CD4-positive, alpha-beta T cell (primary cell): ENCODE measurements at regions not wholly inside any gene's neighbourhood (a gene's known extent, or its start where the extent isn't known, plus 50 kb on each side); places are given as distances from the start of the nearest gene placed in this dataset.

ENCODE experiments used
- ATAC-seq: fragments of 200-7000 bp; cut with Tn5 transposase; one replicate; pipeline ENCODE4 v1.10.0; 2022; ENCODE audit warnings: mild to moderate bottlenecking; ENCODE audit not compliant: poor library complexity
- CTCF ChIA-PET: fragments of 350-600 bp; sonication (Branson Sonifier 250); formaldehyde crosslinking; loops from one replicate; lab custom pipeline; 2021; ENCODE audit warnings: antibody characterized with exemption, inconsistent platforms; lab: Charles Lee
- POLR2A ChIA-PET: fragments of 350-600 bp; sonication (Branson Sonifier 250); formaldehyde crosslinking; loops from one replicate; lab custom pipeline; 2021; ENCODE audit warnings: antibody characterized with exemption, inconsistent platforms; lab: Charles Lee
- DNase-seq, 14 experiments: peaks; one replicate each; pipeline ENCODE4 v3.0.0-alpha.2; 2013 to 2020; ENCODE audit warnings: mixed read lengths in 2 of 14
- H3K27ac ChIP-seq, 2 donors: one replicate each; pipeline versions ENCODE4 v1.5.1 to v1.7.0; 2013; ENCODE audit warnings: low read length in 2 of 2, low read depth in 1 of 2, mild to moderate bottlenecking in 1 of 2
- H3K27me3 ChIP-seq, 2 experiments: 1 replicate in 1 of 2; 2 replicates in 1 of 2; pipeline versions ENCODE4 v1.6.1 to v1.7.0; 2013; ENCODE audit warnings: low read length in 2 of 2, control low read depth in 1 of 2, mild to moderate bottlenecking in 1 of 2, moderate library complexity in 1 of 2; ENCODE audit not compliant: insufficient read depth in 2 of 2, control insufficient read depth in 1 of 2
- H3K36me3 ChIP-seq: one replicate; pipeline ENCODE4 v1.6.1; 2013; ENCODE audit warnings: low read length, control low read depth; ENCODE audit not compliant: insufficient read depth
- H3K4me1 ChIP-seq: one replicate; pipeline ENCODE4 v1.6.1; 2013; ENCODE audit warnings: low read length, control low read depth; ENCODE audit not compliant: insufficient read depth
- H3K4me3 ChIP-seq: one replicate; pipeline ENCODE4 v1.5.1; 2013; ENCODE audit warnings: mild to moderate bottlenecking, low read length, moderate library complexity
- H3K9me3 ChIP-seq, 2 experiments: 1 replicate in 1 of 2; 2 replicates in 1 of 2; pipeline versions ENCODE4 v1.6.1 to v1.7.0; 2013; ENCODE audit warnings: low read length in 2 of 2, mild to moderate bottlenecking in 2 of 2, control low read depth in 1 of 2, moderate library complexity in 1 of 2; ENCODE audit not compliant: control insufficient read depth in 1 of 2, insufficient read depth in 1 of 2
- H3K27ac Mint-ChIP-seq: one replicate; pipeline ENCODE4 v1.8.0; 2020; ENCODE audit warnings: mixed read lengths
- H3K27me3 Mint-ChIP-seq: one replicate; pipeline ENCODE4 v1.8.0; 2021; ENCODE audit warnings: mixed read lengths
- H3K36me3 Mint-ChIP-seq: one replicate; pipeline ENCODE4 v1.8.0; 2021; ENCODE audit warnings: low read depth, mixed read lengths
- H3K4me1 Mint-ChIP-seq: one replicate; pipeline ENCODE4 v1.8.0; 2021; ENCODE audit warnings: low read depth, mixed read lengths
- H3K4me3 Mint-ChIP-seq: one replicate; pipeline ENCODE4 v1.8.0; 2020; ENCODE audit warnings: mild to moderate bottlenecking, mixed read lengths
- H3K9me3 Mint-ChIP-seq: one replicate; pipeline ENCODE4 v1.8.0; 2020; ENCODE audit warnings: mixed read lengths
- CTCF ChIP-seq: fragments of 200-600 bp; IDR thresholded peaks from one replicate; pipeline ENCODE4 v1.8.0; 2022; ENCODE audit warnings: antibody characterized with exemption, mild to moderate bottlenecking
- intact Hi-C, 2 experiments: fragments of 100-400 bp; cut with DNase I in 1 of 2; cut with micrococcal nuclease in 1 of 2; formaldehyde crosslinking; loops; one replicate each; pipeline versions ENCODE4 v1.15.1 to v1.9.0; 2023 to 2025; cut with DNase I, micrococcal nuclease

DNA sequence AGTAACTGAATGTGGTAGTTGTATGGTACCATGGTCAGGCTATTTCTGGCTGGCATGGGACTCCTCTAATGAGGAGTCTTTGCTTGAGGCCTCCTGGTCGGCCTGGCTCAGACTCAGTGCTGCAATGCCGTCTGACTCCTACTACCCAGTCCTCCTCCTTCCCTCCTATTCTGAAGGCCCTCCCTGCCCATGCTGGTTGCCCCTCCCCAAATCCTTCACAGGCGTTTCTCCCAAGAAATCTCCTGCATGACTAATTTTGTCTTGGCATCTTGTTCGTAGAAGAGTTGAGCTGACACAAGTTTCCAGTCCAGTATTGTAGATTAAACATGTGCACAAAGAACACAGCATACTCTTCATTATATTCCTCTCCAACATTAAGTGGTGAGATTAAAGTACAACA, 115.5 kb downstream of the NFKBIZ start:
- CTCF ChIA-PET: no interaction called here
- no peak overlapping the region for H3K27ac Mint-ChIP-seq
- POLR2A ChIA-PET: no interaction called here

GRCh38 chr3:101966226-101966625, 116.9 kb downstream of the NFKBIZ start:
- Histone ChIP-seq H3K4me1 (peaks cover 4% of the 10 kb centered on the region), H3K27me3 (no peaks in the 10 kb centered on the region), H3K4me3 (no peak overlapping the region), H3K36me3 (no peaks in the 10 kb centered on the region), H3K27ac (no peak overlapping the region), H3K9me3 (peaks cover 0 to 5% of the 10 kb centered on the region in 2 experiments)
- CTCF ChIA-PET: interaction anchor here (0.5 kb wide), 1 partner anchor 264 kb away, joined by 3 read pairs; no protein-coding TSS in a partner anchor
- DNase-seq: no peak
- ATAC-seq: no peak
- Mint-ChIP-seq H3K27me3 (no peaks in the 10 kb centered on the region), H3K27ac (no peak overlapping the region), H3K4me1 (no peaks in the 10 kb centered on the region), H3K36me3 (no peaks in the 10 kb centered on the region), H3K4me3 (no peak overlapping the region), H3K9me3 (peaks cover 5% of the 10 kb centered on the region)
- no peak for TF ChIP-seq CTCF
- intact Hi-C loops: no loop called here
- POLR2A ChIA-PET: interaction anchor here (0.6 kb wide), 1 partner anchor 570 kb away, joined by 3 read pairs; no protein-coding TSS in a partner anchor

More for the DNA sequence above, 115.5 kb downstream of the NFKBIZ start:
- intact Hi-C loops: no loop called here
- Mint-ChIP-seq H3K27me3 (no peaks in the 10 kb centered on the region), H3K4me1 (no peaks in the 10 kb centered on the region), H3K4me3 (no peak overlapping the region), H3K36me3 (no peaks in the 10 kb centered on the region), H3K9me3 (peaks cover 7% of the 10 kb centered on the region)
- Histone ChIP-seq H3K4me3 (no peak overlapping the region), H3K27me3 (no peaks in the 10 kb centered on the region), H3K27ac (no peak overlapping the region), H3K4me1 (peaks cover 4% of the 10 kb centered on the region), H3K36me3 (no peaks in the 10 kb centered on the region), H3K9me3 (no peaks in the 10 kb centered on the region)
- DNase-seq (no peak), ATAC-seq (no peak)
- no peak for TF ChIP-seq CTCF

DNA sequence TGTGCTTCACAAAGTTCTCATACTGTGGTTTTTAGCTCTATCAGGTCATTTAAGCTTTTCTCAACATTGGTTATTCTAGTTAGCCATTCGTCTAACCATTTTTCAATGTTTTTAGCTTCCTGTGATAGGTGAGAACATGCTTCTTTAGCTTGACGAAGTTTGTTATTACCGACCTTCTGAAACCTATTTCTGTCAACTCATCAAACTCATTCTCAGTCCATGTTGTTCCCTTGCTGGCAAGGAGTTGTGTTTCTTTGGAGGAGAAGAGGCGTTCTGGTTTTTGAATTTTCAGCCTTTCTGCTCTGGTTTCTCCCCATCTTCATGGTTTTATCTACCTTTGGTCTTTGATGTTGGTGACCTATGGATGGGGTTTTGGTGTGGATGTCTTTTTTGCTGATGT, 120.9 kb downstream of the NFKBIZ start:
- no peaks in the 10 kb centered on the region for H3K36me3 ChIP-seq
- intact Hi-C loops: no loop called here
- no peaks in the 10 kb centered on the region for H3K27me3 Mint-ChIP-seq
- H3K36me3 Mint-ChIP-seq: no peaks in the 10 kb centered on the region
- ChIA-PET POLR2A (no interaction called here), CTCF (no interaction called here)
- H3K27ac ChIP-seq: no peak overlapping the region
- H3K9me3 ChIP-seq: peaks cover 0 to 6% of the 10 kb centered on the region in 2 experiments
- H3K4me1 Mint-ChIP-seq: peaks cover 12% of the 10 kb centered on the region
- no peak overlapping the region for H3K4me3 ChIP-seq
- no peak overlapping the region for H3K27ac Mint-ChIP-seq
- TF ChIP-seq CTCF: no peak
- peaks cover 7% of the 10 kb centered on the region for H3K9me3 Mint-ChIP-seq
- DNase-seq: no peak
- H3K4me3 Mint-ChIP-seq: no peak overlapping the region
- H3K4me1 ChIP-seq: no peaks in the 10 kb centered on the region
- H3K27me3 ChIP-seq: no peaks in the 10 kb centered on the region
- no peak for ATAC-seq
